ENCODE measurements at regions not wholly inside any gene's neighbourhood (a gene's known extent, or its start where the extent isn't known, plus 50 kb on each side); places are given as distances from the start of the nearest gene placed in this dataset.

- Histone ChIP-seq H3K4me1 (ENCODE audit: control insufficient read depth, insufficient read depth, low read length) (no peaks in the 10 kb centered on the region), H3K27me3 (ENCODE audit: control insufficient read depth, insufficient read depth, low read length) (no peaks in the 10 kb centered on the region), H3K9me3 (ENCODE audit: control insufficient read depth, low read length) (no peaks in the 10 kb centered on the region), H3K36me3 (ENCODE audit: control insufficient read depth, insufficient read depth, low read length) (no peaks in the 10 kb centered on the region), H3K9ac (ENCODE audit: low read length) (no peak overlapping the region), H3K4me3 (ENCODE audit: low read length) (no peak overlapping the region)
Observed at GRCh38 chr15:93424131-93424530, 335.1 kb upstream of the RGMA start.

- Histone ChIP-seq H3K4me3 (ENCODE audit: low read length) (no peak overlapping the region), H3K36me3 (ENCODE audit: control insufficient read depth, insufficient read depth, low read length) (no peaks in the 10 kb centered on the region), H3K9me3 (ENCODE audit: control insufficient read depth, low read length) (no peaks in the 10 kb centered on the region), H3K4me1 (ENCODE audit: control insufficient read depth, insufficient read depth, low read length) (no peaks in the 10 kb centered on the region), H3K9ac (ENCODE audit: low read length) (no peak overlapping the region), H3K27me3 (ENCODE audit: control insufficient read depth, insufficient read depth, low read length) (no peaks in the 10 kb centered on the region)
Observed at GRCh38 chr15:93422476-93422875, 333.5 kb upstream of the RGMA start.

- Histone ChIP-seq H3K36me3 (ENCODE audit: control insufficient read depth, insufficient read depth, low read length) (no peaks in the 10 kb centered on the region), H3K27me3 (ENCODE audit: control insufficient read depth, insufficient read depth, low read length) (no peaks in the 10 kb centered on the region), H3K9me3 (ENCODE audit: control insufficient read depth, low read length) (no peaks in the 10 kb centered on the region), H3K4me3 (ENCODE audit: low read length) (no peak overlapping the region), H3K4me1 (ENCODE audit: control insufficient read depth, insufficient read depth, low read length) (no peaks in the 10 kb centered on the region), H3K9ac (ENCODE audit: low read length) (no peak overlapping the region)
Observed at GRCh38 chr15:93420477-93420876, 331.5 kb upstream of the RGMA start.

GRCh38 chr15:93420050-93420452 lies 331.0 kb upstream of the RGMA start:
- Histone ChIP-seq H3K4me3 (ENCODE audit: low read length) (no peak overlapping the region), H3K4me1 (ENCODE audit: control insufficient read depth, insufficient read depth, low read length) (no peaks in the 10 kb centered on the region), H3K9me3 (ENCODE audit: control insufficient read depth, low read length) (no peaks in the 10 kb centered on the region), H3K36me3 (ENCODE audit: control insufficient read depth, insufficient read depth, low read length) (no peaks in the 10 kb centered on the region), H3K9ac (ENCODE audit: low read length) (no peak overlapping the region), H3K27me3 (ENCODE audit: control insufficient read depth, insufficient read depth, low read length) (no peaks in the 10 kb centered on the region)

- H3K27me3 ChIP-seq (ENCODE audit: control insufficient read depth, insufficient read depth, low read length) = no peaks in the 10 kb centered on the region
- H3K4me3 ChIP-seq (ENCODE audit: low read length) = no peak overlapping the region
- no peaks in the 10 kb centered on the region for H3K9me3 ChIP-seq (ENCODE audit: control insufficient read depth, low read length)
- H3K4me1 ChIP-seq (ENCODE audit: control insufficient read depth, insufficient read depth, low read length) = no peaks in the 10 kb centered on the region
- no peak overlapping the region for H3K9ac ChIP-seq (ENCODE audit: low read length)
- H3K36me3 ChIP-seq (ENCODE audit: control insufficient read depth, insufficient read depth, low read length) = no peaks in the 10 kb centered on the region
Observed at GRCh38 chr15:93418566-93418965, 329.6 kb upstream of the RGMA start.

GRCh38 chr15:93417631-93418030 lies 328.6 kb upstream of the RGMA start:
- Histone ChIP-seq H3K4me3 (ENCODE audit: low read length) (no peak overlapping the region), H3K4me1 (ENCODE audit: control insufficient read depth, insufficient read depth, low read length) (no peaks in the 10 kb centered on the region), H3K9me3 (ENCODE audit: control insufficient read depth, low read length) (no peaks in the 10 kb centered on the region), H3K9ac (ENCODE audit: low read length) (no peak overlapping the region), H3K36me3 (ENCODE audit: control insufficient read depth, insufficient read depth, low read length) (no peaks in the 10 kb centered on the region), H3K27me3 (ENCODE audit: control insufficient read depth, insufficient read depth, low read length) (no peaks in the 10 kb centered on the region)

- no peaks in the 10 kb centered on the region for H3K4me1 ChIP-seq (ENCODE audit: control insufficient read depth, insufficient read depth, low read length)
- no peaks in the 10 kb centered on the region for H3K9me3 ChIP-seq (ENCODE audit: control insufficient read depth, low read length)
- H3K9ac ChIP-seq (ENCODE audit: low read length) = no peak overlapping the region
- H3K4me3 ChIP-seq (ENCODE audit: low read length) = no peak overlapping the region
- H3K36me3 ChIP-seq (ENCODE audit: control insufficient read depth, insufficient read depth, low read length) = no peaks in the 10 kb centered on the region
- no peaks in the 10 kb centered on the region for H3K27me3 ChIP-seq (ENCODE audit: control insufficient read depth, insufficient read depth, low read length)
Observed at GRCh38 chr15:93417156-93417555, 328.1 kb upstream of the RGMA start.

- H3K9ac ChIP-seq (ENCODE audit: low read length) = no peak overlapping the region
Observed at GRCh38 chr15:93415576-93415975, 326.6 kb upstream of the RGMA start.

GRCh38 chr15:93414576-93415231 lies 325.7 kb upstream of the RGMA start:
- no peaks in the 10 kb centered on the region for H3K27me3 ChIP-seq (ENCODE audit: control insufficient read depth, insufficient read depth, low read length)
- H3K9ac ChIP-seq (ENCODE audit: low read length) = no peak overlapping the region
- no peaks in the 10 kb centered on the region for H3K4me1 ChIP-seq (ENCODE audit: control insufficient read depth, insufficient read depth, low read length)
- no peak overlapping the region for H3K4me3 ChIP-seq (ENCODE audit: low read length)
- no peaks in the 10 kb centered on the region for H3K9me3 ChIP-seq (ENCODE audit: control insufficient read depth, low read length)
- H3K36me3 ChIP-seq (ENCODE audit: control insufficient read depth, insufficient read depth, low read length) = no peaks in the 10 kb centered on the region

More at GRCh38 chr15:93415576-93415975, 326.6 kb upstream of the RGMA start:
- H3K9me3 ChIP-seq (ENCODE audit: control insufficient read depth, low read length) = no peaks in the 10 kb centered on the region
- H3K36me3 ChIP-seq (ENCODE audit: control insufficient read depth, insufficient read depth, low read length) = no peaks in the 10 kb centered on the region
- no peak overlapping the region for H3K4me3 ChIP-seq (ENCODE audit: low read length)
- H3K4me1 ChIP-seq (ENCODE audit: control insufficient read depth, insufficient read depth, low read length) = no peaks in the 10 kb centered on the region
- no peaks in the 10 kb centered on the region for H3K27me3 ChIP-seq (ENCODE audit: control insufficient read depth, insufficient read depth, low read length)

- Histone ChIP-seq H3K4me1 (ENCODE audit: control insufficient read depth, insufficient read depth, low read length) (no peaks in the 10 kb centered on the region), H3K36me3 (ENCODE audit: control insufficient read depth, insufficient read depth, low read length) (no peaks in the 10 kb centered on the region), H3K27me3 (ENCODE audit: control insufficient read depth, insufficient read depth, low read length) (no peaks in the 10 kb centered on the region), H3K4me3 (ENCODE audit: low read length) (no peak overlapping the region), H3K9me3 (ENCODE audit: control insufficient read depth, low read length) (no peaks in the 10 kb centered on the region), H3K9ac (ENCODE audit: low read length) (no peak overlapping the region)
Observed at GRCh38 chr15:93413745-93414144, 324.7 kb upstream of the RGMA start.

GRCh38 chr15:93399121-93399520 lies 310.1 kb upstream of the RGMA start:
- H3K4me1 ChIP-seq (ENCODE audit: control insufficient read depth, insufficient read depth, low read length) = no peaks in the 10 kb centered on the region
- no peaks in the 10 kb centered on the region for H3K9me3 ChIP-seq (ENCODE audit: control insufficient read depth, low read length)
- H3K27me3 ChIP-seq (ENCODE audit: control insufficient read depth, insufficient read depth, low read length) = no peaks in the 10 kb centered on the region
- no peak overlapping the region for H3K4me3 ChIP-seq (ENCODE audit: low read length)
- no peak overlapping the region for H3K9ac ChIP-seq (ENCODE audit: low read length)
- H3K36me3 ChIP-seq (ENCODE audit: control insufficient read depth, insufficient read depth, low read length) = no peaks in the 10 kb centered on the region

GRCh38 chr15:93389211-93389610 lies 300.2 kb upstream of the RGMA start:
- Histone ChIP-seq H3K4me1 (ENCODE audit: control insufficient read depth, insufficient read depth, low read length) (no peaks in the 10 kb centered on the region), H3K9ac (ENCODE audit: low read length) (no peak overlapping the region), H3K36me3 (ENCODE audit: control insufficient read depth, insufficient read depth, low read length) (no peaks in the 10 kb centered on the region), H3K27me3 (ENCODE audit: control insufficient read depth, insufficient read depth, low read length) (no peaks in the 10 kb centered on the region), H3K9me3 (ENCODE audit: control insufficient read depth, low read length) (no peaks in the 10 kb centered on the region), H3K4me3 (ENCODE audit: low read length) (no peak overlapping the region)

- H3K36me3 ChIP-seq (ENCODE audit: control insufficient read depth, insufficient read depth, low read length) = no peaks in the 10 kb centered on the region
- no peaks in the 10 kb centered on the region for H3K27me3 ChIP-seq (ENCODE audit: control insufficient read depth, insufficient read depth, low read length)
- no peak overlapping the region for H3K9ac ChIP-seq (ENCODE audit: low read length)
- no peak overlapping the region for H3K4me3 ChIP-seq (ENCODE audit: low read length)
- H3K9me3 ChIP-seq (ENCODE audit: control insufficient read depth, low read length) = no peaks in the 10 kb centered on the region
- peaks cover 4% of the 10 kb centered on the region for H3K4me1 ChIP-seq (ENCODE audit: control insufficient read depth, insufficient read depth, low read length)
Observed at GRCh38 chr15:93384886-93385285, 295.9 kb upstream of the RGMA start.

Measured in mucosa of stomach (tissue), 1 donor.